Muscle of back (tissue), 3 donors: ENCODE measurements at regions not wholly inside any gene's neighbourhood (a gene's known extent, or its start where the extent isn't known, plus 50 kb on each side); places are given as distances from the start of the nearest gene placed in this dataset.
"Not testable (repeated sequence)": the region's sequence is repeated elsewhere in the genome, so short reads cannot be mapped to it uniquely, and the experiment has no call there.

Experiments
- DNase-seq, 3 donors: peaks; one replicate each; pipeline versions ENCODE4 v3.0.0 to v3.0.0-alpha.2; 2013

DNA sequence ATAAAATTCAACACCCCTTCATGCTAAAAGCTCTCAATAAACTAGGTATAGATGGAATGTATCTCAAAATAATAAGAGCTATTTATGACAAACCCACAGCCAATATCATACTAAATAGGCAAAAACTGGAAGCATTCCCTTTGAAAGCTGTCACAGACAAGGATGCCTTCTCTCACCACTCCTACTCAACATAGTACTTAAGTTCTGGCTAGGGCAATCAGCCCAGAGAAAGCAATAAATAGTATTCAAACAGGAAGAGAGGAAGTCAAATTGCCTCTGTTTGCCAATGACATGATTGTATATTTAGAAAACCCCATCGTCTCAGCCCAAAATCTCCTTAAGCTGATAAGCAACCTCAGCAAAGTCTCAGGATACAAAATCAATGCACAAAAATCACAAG, 673.8 kb upstream of the IGFBP3 start:
- not testable (repeated sequence) for DNase-seq

DNA sequence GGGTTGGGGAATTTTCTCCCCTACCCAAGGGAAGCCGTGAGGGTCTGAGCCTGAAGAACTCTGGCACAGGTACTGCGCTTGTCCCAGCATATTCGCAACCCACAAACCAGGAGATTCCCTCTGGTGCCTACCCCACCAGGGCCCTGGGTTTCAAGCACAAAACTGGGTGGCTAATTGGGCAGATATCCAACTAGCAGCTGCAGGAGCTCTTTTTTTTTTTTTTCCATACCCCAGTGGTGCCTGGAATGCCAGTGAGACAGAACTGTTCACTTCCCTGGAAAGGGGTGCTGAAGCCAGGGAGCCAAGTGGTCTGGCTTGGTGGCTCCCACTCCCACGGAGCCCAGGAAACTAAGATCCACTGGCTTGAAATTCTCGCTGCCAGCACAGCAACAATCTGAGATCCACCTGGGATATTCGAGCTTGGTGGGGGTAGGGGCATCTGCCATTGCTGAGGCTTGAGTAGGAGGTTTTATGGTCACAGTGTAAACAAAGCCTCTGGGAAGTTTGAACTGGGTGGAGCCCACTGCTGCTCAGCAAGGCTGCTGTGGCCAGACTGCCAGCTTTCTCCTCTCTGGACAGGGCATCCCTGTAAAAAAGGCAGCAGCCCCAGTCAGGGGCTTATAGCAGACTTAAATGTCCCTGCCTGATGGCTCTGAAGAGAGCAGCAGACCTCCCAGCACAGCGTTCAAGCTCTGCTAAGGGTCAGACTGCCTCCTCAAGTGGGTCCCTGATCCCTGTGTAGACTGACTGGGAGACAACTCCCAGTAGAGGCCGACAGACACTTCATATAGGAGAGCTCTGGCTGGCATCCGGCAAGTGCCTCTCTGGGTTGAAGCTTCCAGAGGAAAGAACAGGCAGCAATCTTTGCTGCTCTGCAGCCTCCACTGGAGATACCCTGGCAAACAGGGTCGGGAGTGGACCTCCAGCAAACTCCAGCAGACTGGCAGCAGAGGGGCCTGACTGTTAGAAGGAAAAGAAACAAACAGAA, 670.1 kb upstream of the IGFBP3 start:
- DNase-seq = not testable (repeated sequence)

DNA sequence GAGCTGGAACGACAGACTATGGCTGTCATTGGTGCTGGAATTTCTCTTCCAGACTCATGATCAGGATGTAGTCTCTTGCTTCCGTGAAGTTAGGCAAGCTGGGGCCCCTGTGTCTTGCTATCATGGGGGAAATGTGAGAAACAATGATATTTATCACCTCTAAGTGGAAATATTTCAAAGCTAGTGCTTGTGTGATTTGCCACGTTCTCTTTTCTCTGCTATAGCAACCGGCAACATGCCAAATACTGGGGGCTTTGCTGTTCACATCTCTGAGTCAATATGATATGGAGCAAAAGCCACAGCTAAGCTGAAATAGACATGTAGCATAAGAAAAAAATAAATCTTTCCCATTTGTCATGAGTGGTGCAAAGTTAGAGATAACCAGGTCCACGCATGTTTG, 668.2 kb upstream of the IGFBP3 start:
- no peak for DNase-seq

DNA sequence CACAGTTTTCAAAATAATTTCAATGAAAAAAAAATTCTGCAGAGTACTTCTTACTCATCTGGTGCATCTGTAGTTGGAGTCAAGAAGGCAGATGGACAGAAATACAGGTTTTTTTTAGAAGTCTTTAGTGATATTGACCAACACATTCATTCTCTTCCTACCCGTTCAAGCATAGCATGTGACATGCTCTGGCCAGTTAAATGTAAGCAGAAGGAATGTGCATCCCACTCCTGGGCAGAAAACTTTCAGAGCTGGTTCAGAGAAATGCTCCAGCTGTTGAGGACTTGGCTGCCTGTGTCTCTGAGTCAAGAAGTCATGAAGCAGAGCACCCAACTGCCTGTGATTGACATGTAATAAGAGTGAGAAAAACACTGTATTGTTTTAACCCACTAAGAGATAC, 665.3 kb upstream of the IGFBP3 start:
- no peak for DNase-seq

DNA sequence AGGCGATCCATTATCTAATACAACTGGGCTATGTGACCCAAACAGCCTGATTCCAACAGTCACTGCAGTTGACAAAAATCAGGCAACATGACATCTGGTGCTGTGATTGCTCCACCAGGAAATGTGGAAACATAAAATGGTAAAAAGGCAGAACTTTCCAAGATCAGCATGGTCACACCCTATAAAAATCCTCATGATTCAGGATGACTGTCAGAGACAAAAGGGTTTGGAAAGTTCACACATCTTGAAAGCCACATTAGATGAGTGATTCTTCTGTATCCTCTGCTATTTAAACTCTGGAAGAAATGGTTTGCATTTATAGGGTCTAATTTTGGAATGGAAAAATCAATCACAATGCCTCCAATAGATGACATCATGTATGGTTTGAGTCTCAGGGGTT, 662.6 kb upstream of the IGFBP3 start:
- peak; percentile 14 to 54 (median 46) for DNase-seq

DNA sequence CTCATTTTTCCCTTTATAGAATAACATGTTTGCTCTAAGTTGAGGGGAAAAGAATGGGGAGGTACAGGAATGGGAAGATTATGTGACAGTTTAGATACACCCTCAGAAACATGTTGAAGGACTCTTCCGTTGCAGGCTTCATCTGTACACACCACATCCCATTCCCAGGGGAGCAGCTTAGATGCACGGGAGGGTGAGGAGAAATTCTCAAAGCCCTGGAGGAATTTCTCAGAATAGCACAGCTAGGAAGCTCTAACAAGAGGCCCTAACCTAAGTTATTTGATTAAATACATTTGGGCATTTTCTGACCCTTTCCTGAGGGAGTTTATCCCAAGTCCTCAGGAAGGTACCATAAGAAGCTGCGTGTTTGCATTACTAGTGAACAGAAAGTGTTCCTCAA, 660.2 kb upstream of the IGFBP3 start:
- DNase-seq = no peak

DNA sequence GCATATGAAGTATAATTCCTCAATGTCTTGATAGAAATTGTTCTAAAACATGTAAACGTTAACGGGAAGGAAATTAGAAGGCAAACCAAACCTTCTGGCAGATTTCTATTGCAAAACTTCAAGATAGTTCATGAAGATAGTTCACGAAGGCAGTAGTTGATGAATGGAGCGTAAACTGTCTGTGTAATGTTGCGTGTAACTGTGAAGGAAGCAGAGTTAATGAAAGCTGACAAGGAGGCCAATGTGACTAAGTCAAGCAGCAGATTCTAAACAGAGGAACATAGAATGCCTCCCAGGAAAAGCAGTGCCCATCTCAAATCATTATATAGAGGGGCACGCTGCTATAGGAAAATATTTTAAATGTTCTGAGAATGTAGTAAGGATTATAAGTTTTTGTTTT, 659.7 kb upstream of the IGFBP3 start:
- no peak for DNase-seq

DNA sequence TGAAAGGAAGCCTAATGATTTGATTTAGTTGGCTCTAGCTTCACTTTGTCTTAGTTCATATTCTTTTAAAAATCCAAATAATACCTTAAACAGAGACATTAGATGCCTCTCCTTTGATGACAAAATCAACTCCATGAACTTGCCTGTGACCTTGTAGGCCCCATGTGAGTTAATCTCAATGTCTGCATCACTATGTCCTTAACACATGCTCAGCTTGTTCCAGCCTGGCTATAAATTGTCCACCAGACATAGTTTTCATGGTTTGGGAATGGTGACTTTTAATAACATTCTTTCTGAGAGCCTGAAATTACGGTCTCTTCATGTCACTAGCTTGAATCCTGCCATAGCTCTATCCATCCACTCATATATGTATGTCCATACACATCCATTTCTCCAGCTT, 656.3 kb upstream of the IGFBP3 start:
- no peak for DNase-seq

DNA sequence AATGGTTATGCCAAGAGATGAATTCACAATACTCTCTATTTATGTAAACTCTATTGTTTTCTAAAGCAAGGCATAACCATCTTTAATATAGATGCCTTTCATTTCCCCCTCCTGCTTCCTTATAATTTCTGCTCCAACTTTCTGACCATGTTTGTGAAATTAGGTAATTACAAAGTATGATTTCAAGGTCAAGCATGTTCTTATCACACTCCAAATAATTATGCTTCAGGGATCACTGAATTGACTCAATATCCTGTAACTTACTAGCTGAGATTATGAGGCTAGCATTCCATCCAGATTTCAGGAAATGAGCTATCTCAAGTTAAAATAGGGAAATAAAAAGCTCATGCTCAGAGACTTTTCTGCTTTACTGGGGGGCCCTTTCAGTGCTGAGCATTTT, 655.9 kb upstream of the IGFBP3 start:
- no peak for DNase-seq

DNA sequence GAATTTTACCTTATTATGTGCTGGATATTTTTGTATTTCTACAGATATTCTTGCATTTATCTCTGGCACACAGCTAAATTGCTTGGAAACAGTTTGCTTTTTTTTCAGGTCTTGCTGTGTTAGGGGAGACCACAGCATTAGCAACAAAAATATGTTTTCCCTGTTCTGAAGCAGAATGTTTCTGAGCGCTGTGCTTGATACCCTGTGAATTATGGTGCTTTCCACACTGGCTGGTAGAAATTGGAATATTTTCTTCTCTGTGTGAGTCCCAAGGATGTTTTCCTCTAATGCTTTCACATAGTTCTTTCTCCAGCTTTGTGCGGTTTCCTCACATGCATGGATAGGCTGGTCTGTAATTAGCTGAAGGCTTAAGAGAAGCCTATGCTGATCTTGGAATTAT, 651.6 kb upstream of the IGFBP3 start:
- DNase-seq = no peak

DNA sequence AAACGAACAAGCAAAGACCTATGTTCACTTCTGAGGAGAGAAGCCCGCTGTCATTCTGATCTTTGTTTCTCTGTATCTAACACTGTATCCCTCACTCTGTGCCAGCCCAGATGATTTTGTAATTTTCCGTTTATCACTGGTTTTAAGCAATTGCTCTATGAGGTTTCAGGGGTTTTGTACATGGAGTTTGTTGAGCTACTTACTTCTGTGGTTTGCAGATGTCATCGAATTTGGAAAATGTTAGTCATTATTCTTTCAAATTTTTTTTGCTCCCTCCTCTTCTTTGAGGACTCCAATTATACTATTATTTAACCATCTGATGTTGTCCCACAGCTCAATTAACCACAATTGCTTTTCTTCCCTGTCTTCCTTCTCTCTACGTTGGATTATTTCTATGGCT, 650.9 kb upstream of the IGFBP3 start:
- no peak for DNase-seq

DNA sequence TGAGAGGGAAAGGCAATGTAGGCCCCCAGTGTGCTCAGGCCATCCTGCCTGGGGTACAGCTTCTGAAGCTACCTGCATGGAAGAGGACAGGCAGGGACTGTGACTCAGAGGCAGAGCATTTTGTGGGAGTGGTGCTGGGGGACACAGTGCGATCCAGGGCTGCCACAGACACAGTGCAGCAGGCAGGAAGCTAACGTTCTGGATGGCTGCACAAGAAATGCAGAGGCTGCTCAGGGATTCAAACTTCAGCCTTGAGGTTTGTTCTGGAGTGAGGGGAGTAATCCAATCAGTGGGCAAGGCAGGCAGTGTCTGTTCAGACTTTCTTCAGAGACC, 648.0 kb upstream of the IGFBP3 start:
- DNase-seq = no peak

DNA sequence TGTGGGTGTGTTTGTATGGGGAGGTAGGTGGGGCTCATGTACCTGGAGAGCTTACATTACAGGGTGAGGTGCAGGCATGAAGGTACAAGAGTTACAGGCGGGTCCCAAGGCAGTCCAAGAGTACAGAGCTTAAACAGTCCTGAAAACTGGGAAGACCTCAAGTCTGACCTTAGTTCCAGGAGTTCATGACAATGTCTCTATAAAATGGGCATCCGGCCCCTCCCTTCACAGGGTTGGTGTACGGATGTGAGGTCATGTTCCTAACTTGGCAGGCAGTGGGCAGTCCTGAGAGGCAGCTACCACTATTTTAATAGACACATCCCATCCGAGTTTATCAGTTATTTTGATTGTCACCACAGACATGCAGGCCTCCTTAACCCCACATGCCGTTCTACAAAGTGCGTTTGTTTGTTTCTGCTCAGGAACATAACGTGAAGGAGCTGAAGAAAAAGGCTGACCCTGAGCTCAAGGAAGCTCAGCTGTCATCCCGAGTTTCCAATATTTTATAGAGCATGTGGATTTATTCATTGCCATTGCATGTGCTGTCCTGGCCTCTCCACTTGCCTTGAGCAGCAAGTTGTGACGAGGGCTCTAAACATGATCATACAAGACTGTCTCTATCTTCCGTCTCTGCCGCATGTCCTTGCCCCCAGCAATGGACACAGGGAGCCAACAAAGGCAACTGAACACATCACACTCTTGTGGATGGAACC, 647.5 kb upstream of the IGFBP3 start:
- DNase-seq = no peak

DNA sequence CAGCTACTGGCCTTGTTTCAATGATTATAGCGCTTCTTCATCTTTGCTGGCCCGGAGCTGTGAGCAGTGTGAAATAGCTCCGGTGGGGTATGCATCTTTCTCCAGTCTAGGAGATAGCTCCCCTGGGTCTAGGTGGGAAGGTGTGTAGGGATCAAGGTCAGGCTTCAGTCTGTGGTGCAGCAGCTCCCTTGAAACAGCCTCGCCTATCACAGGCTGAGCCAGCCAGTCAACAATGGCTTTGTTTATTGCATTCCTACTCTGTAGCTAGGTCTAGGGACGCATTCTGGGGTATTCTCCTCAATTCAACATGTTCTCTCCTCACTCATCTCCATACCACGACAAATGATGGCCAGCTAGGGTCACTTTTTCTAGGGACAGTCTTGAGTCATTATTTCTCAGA, 646.8 kb upstream of the IGFBP3 start:
- DNase-seq = no peak

DNA sequence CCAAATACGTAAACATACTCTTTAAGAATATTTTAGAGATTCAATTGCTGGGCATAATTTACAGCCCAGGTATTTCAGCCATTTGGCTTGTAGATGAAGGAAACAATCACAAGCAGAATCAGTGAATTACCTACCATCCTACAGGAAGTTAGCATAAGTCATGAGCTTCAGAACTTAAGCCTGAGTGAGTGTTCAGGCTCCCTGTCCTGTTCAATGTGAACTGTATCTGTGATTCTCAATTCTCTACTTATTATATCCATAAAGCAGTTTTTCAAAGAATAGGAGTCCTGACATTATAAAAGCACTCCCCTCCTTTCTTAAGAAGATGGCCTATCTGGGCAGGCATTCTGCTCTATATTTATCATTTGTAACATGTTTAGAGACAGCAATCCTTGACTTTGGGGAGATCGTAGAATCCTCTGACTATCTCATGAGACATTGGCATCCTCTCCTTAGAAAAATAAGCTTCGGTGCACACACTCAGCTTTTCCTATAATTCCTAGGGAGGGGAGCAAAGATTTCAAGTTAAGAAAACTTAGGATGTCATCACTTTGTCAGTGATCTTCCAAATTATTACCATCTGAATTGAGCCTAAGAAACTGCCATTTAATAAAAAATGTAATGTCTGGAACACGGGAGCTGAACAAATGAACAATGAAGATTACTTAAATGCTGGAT, 645.2 kb upstream of the IGFBP3 start:
- DNase-seq = no peak

DNA sequence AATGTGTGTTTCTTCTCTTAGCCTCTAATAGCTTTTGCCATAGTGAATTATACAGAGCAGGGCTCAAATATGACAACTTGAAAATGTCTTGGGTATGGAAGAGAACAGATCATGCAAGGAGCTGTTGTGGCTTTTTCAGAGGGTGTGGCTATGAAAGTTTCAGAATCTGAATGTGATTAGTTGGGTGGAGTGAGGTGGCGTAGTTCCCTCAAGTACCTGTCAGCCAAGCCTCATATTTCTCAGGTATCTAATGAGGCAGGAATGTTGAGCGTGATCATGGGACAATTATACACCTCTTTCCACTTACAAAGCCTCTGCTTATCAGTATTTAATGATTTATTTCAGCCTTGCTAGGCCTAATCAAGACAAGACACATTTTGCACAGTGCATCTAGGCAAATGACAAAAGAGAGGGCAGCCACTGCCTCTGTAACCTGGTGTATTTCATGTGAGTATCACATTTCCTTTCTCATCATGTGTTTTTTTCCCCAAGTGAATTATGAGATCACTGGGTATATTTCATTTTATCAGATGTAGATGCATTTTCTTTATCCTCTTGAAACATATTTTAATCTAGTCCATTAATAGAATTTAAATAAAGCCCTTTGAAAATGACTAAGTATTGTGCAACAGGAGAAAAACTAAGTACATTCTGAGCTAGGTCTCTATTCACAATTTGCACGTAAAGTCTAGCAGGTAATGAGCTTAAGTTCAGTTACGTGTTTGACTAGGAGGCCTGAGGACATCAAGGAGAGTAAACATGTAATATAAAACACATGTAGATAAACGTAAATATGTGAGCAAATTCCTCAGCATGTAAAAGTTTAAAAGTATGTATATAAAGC, 644.4 kb upstream of the IGFBP3 start:
- no peak for DNase-seq

DNA sequence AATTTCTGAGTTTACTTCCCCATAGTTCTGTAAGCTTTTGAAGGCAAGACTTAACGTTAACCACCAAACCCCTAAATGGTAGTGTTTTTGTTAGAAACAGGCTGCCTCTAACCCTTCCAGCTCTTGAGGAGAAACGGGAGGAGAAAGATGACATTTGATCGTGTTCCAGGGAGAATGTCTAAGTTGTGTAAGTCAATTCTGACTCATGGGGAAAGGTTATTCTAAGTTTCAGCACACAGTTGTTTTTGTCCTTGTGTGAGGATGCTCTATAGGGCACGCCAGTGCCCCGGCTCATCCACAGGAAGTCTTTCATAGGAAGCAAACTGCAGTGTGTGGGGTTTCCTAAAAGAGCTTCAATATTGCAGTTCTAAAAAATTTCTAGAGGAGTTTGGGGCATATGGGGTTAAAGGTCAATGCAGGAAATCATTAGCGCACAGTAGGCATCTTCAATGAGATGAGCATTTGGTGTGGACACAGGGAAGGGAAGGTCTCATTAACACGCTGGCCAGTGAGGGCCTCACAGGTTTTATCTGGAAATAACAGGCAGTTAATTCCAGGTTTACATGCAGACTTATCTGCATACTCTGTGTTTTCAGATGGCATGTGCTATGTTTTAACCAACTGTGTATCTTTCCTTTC, 638.2 kb upstream of the IGFBP3 start:
- DNase-seq = peak in 1 of 3 donors; percentile 74

DNA sequence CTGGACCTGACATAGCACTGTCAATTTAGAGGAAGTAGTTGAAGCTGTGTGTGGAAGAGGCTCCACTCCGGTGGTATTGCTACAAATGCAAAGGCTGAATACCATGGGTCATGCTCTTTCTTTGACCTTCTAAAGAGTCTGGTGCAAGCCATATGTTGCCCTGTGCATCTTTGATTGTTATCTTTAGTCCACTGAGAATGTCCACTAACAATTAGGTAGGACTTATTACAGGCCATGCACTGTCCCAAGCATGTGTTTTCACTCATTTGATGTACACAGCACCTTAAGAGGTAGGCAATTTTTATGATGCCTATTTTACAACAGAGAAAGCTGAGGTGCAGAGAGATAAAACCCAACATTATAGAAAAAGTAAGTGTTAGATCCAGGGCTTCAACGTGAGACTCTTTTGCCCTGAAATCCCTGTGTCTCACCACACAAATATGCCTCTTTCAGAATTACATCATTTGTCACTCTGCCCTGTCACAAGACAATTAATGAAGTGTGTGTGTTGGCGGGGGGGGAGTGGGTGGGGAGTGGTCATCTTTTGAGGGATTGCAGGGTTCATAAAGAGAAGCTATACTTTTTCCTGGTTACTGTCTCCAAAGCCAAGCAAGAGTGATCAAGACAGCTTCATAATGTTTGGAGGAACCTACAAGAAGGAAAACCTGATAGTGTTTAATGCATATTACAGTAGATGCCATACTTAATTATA, 637.6 kb upstream of the IGFBP3 start:
- peak in 1 of 3 donors; percentile 63 for DNase-seq

DNA sequence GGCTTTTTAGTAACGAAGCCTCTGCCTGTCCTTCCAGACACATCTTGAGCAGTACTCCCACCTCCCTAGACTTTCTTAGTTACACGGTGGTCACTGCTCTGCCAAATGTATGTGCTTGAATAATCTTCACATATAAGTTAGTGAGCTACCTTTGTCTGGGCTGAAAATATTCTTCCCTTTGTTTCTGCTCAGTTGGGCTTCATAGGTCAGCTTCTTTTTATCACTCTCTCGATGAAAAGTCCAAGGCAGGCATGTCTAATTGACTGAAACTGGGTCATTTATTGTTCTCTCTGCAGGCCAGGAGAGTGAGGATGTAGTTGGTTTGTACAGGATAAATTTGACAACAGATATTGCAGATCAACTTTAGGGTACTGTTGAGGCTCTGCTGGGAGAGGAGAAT, 636.7 kb upstream of the IGFBP3 start:
- peak in 1 of 3 donors; percentile 38 for DNase-seq

DNA sequence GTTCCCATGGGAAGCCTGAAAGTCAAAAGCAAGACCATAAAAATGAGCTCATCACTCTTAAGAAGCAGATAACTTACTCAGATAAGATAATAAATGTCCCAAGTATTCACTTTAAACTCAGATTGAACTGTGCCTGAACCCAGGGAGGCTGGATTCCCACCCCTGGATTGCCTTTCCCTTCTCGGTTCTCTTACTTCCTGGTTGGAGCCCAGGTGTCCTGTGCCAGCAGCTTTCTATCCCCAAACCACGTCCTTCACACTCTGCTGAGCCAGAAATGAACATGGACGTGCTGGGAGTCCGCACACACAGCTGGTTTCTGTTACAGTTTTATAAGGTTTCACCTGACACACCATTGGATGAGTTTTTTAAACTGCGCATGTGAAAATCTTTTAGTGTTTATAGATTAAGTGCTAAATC, 636.2 kb upstream of the IGFBP3 start:
- peak in 2 of 3 donors; percentile 12 to 60 for DNase-seq
